ENCODE measurements at regions not wholly inside any gene's neighbourhood (a gene's known extent, or its start where the extent isn't known, plus 50 kb on each side); places are given as distances from the start of the nearest gene placed in this dataset.

GRCh38 chr10:62597226-62597625, 207.3 kb upstream of the ADO start:
- no peak for TF ChIP-seq POLR2AphosphoS5 (IDR thresholded peaks at IDR 0.05; ENCODE audit: borderline replicate concordance, low read depth, low read length)
- no peak for TF ChIP-seq EZH2 (IDR thresholded peaks at IDR 0.05)
- no peak for TF ChIP-seq FOXP2 (optimal IDR thresholded peaks at IDR 0.05; ENCODE audit: control extremely low read depth, extremely low read length, insufficient read depth)
